ENCODE measurements at regions not wholly inside any gene's neighbourhood (a gene's known extent, or its start where the extent isn't known, plus 50 kb on each side); places are given as distances from the start of the nearest gene placed in this dataset.

- Histone ChIP-seq H3K9me3 (replicated peaks) (no peaks in the 10 kb centered on the region), H3K27ac (no peak overlapping the region), H3K4me3 (no peak overlapping the region), H3K4me1 (replicated peaks) (no peaks in the 10 kb centered on the region), H3K27me3 (replicated peaks) (no peaks in the 10 kb centered on the region), H3K36me3 (no peaks in the 10 kb centered on the region)
- no peak for DNase-seq (ENCODE audit: low read depth in 1 of 2, low spot score in 2 of 2)
These were observed 71.5 kb upstream of the EDNRA start for GRCh38 chr4:147409350-147409749.

- H3K4me3 ChIP-seq, result no peak overlapping the region
- H3K9me3 ChIP-seq (replicated peaks), result no peaks in the 10 kb centered on the region
- no peak overlapping the region for H3K27ac ChIP-seq
- no peak for DNase-seq (ENCODE audit: low read depth in 1 of 2, low spot score in 2 of 2)
- no peaks in the 10 kb centered on the region for H3K4me1 ChIP-seq (replicated peaks)
- no peaks in the 10 kb centered on the region for H3K36me3 ChIP-seq
- no peaks in the 10 kb centered on the region for H3K27me3 ChIP-seq (replicated peaks)
These were observed 62.7 kb upstream of the EDNRA start for GRCh38 chr4:147418226-147418625.

GRCh38 chr4:147421456-147421855 is 59.4 kb upstream of the EDNRA start:
- DNase-seq (ENCODE audit: low read depth in 1 of 2, low spot score in 2 of 2), result no peak
- no peaks in the 10 kb centered on the region for H3K36me3 ChIP-seq
- no peaks in the 10 kb centered on the region for H3K9me3 ChIP-seq (replicated peaks)
- no peak overlapping the region for H3K4me3 ChIP-seq
- H3K4me1 ChIP-seq (replicated peaks), result no peaks in the 10 kb centered on the region
- no peaks in the 10 kb centered on the region for H3K27me3 ChIP-seq (replicated peaks)
- no peak overlapping the region for H3K27ac ChIP-seq

GRCh38 chr4:147423229-147423628 is 57.7 kb upstream of the EDNRA start:
- no peaks in the 10 kb centered on the region for H3K9me3 ChIP-seq (replicated peaks)
- no peak for DNase-seq (ENCODE audit: low read depth in 1 of 2, low spot score in 2 of 2)
- H3K4me1 ChIP-seq (replicated peaks), result no peaks in the 10 kb centered on the region
- H3K27me3 ChIP-seq (replicated peaks), result no peaks in the 10 kb centered on the region
- no peaks in the 10 kb centered on the region for H3K36me3 ChIP-seq
- no peak overlapping the region for H3K27ac ChIP-seq
- H3K4me3 ChIP-seq, result no peak overlapping the region

GRCh38 chr4:147425019-147425418 is 55.9 kb upstream of the EDNRA start:
- H3K4me1 ChIP-seq (replicated peaks), result no peaks in the 10 kb centered on the region
- no peaks in the 10 kb centered on the region for H3K9me3 ChIP-seq (replicated peaks)
- no peak for DNase-seq (ENCODE audit: low read depth in 1 of 2, low spot score in 2 of 2)
- H3K4me3 ChIP-seq, result no peak overlapping the region
- H3K36me3 ChIP-seq, result no peaks in the 10 kb centered on the region
- no peak overlapping the region for H3K27ac ChIP-seq
- H3K27me3 ChIP-seq (replicated peaks), result no peaks in the 10 kb centered on the region

GRCh38 chr4:147428583-147428982 is 52.3 kb upstream of the EDNRA start:
- no peak overlapping the region for H3K4me3 ChIP-seq
- no peaks in the 10 kb centered on the region for H3K27me3 ChIP-seq (replicated peaks)
- no peak for DNase-seq (ENCODE audit: low read depth in 1 of 2, low spot score in 2 of 2)
- no peaks in the 10 kb centered on the region for H3K9me3 ChIP-seq (replicated peaks)
- H3K4me1 ChIP-seq (replicated peaks), result no peaks in the 10 kb centered on the region
- H3K36me3 ChIP-seq, result no peaks in the 10 kb centered on the region
- no peak overlapping the region for H3K27ac ChIP-seq

GRCh38 chr4:147430111-147430510 is 50.8 kb upstream of the EDNRA start:
- Histone ChIP-seq H3K27ac (no peak overlapping the region), H3K36me3 (no peaks in the 10 kb centered on the region), H3K9me3 (replicated peaks) (no peaks in the 10 kb centered on the region), H3K4me3 (no peak overlapping the region), H3K27me3 (replicated peaks) (no peaks in the 10 kb centered on the region), H3K4me1 (replicated peaks) (no peaks in the 10 kb centered on the region)
- DNase-seq (ENCODE audit: low read depth in 1 of 2, low spot score in 2 of 2), result no peak
